DND-41 (cell line): ENCODE measurements at regions not wholly inside any gene's neighbourhood (a gene's known extent, or its start where the extent isn't known, plus 50 kb on each side); places are given as distances from the start of the nearest gene placed in this dataset.
"Not testable (repeated sequence)": the region's sequence is repeated elsewhere in the genome, so short reads cannot be mapped to it uniquely, and the experiment has no call there.

ENCODE experiments used
- ATAC-seq: fragments of 200-7000 bp; cut with Tn5 transposase; 3 replicates; pipeline ENCODE4 v1.9.1; 2021; ENCODE audit warnings: low read depth; ENCODE audit not compliant: insufficient read depth
- DNase-seq: peaks from one replicate; pipeline ENCODE4 v3.0.0-alpha.2; 2020
- H2AFZ ChIP-seq: 2 replicates; pipeline ENCODE4 v1.6.0; 2012; ENCODE audit warnings: low read depth, low read length
- H3K27ac ChIP-seq: 2 replicates; pipeline ENCODE4 v1.5.1; 2012; ENCODE audit warnings: low read length, inconsistent platforms
- H3K27me3 ChIP-seq: fragments of 200-600 bp; sonication (generic); 2 replicates; pipeline ENCODE4 v1.6.0; 2012; ENCODE audit warnings: low read length, mild to moderate bottlenecking, inconsistent platforms; ENCODE audit not compliant: insufficient read depth, poor library complexity
- H3K36me3 ChIP-seq: 2 replicates; pipeline ENCODE4 v1.5.1; 2012; ENCODE audit warnings: low read length, inconsistent platforms; ENCODE audit not compliant: insufficient read depth
- H3K4me1 ChIP-seq: 2 replicates; pipeline ENCODE4 v1.5.1; 2012; ENCODE audit warnings: mild to moderate bottlenecking, low read length; ENCODE audit not compliant: insufficient read depth
- H3K4me2 ChIP-seq: 2 replicates; pipeline ENCODE4 v1.6.0; 2012; ENCODE audit warnings: mild to moderate bottlenecking, moderate library complexity, low read length, inconsistent platforms; ENCODE audit not compliant: insufficient read depth
- H3K4me3 ChIP-seq, 2 experiments: fragments of 200-600 bp in 1 of 2; shearing (Covaris generic) in 1 of 2; 2 replicates each; pipeline ENCODE4 v1.5.1; 2012 to 2016; ENCODE audit warnings: inconsistent platforms in 2 of 2, low read length in 2 of 2, mild to moderate bottlenecking in 2 of 2, low read depth in 1 of 2, moderate library complexity in 1 of 2
- H3K79me2 ChIP-seq: 2 replicates; pipeline ENCODE4 v1.6.0; 2012; ENCODE audit warnings: low read length, inconsistent platforms; ENCODE audit not compliant: insufficient read depth
- H3K9ac ChIP-seq: 2 replicates; pipeline ENCODE4 v1.6.0; 2012; ENCODE audit warnings: low read depth, mild to moderate bottlenecking, inconsistent platforms, low read length, moderate library complexity
- H3K9me3 ChIP-seq: 2 replicates; pipeline ENCODE4 v1.5.1; 2012; ENCODE audit warnings: low read length, moderate library complexity, mild to moderate bottlenecking, inconsistent platforms; ENCODE audit not compliant: insufficient read depth, severe bottlenecking
- H4K20me1 ChIP-seq: 2 replicates; pipeline ENCODE4 v1.6.0; 2012; ENCODE audit warnings: low read length; ENCODE audit not compliant: insufficient read depth
- CTCF ChIP-seq: IDR thresholded peaks from 2 replicates; pipeline ENCODE4 v1.5.1; 2012; ENCODE audit warnings: borderline replicate concordance, low read length, moderate library complexity, mild to moderate bottlenecking; ENCODE audit not compliant: poor library complexity, severe bottlenecking; ENCODE audit errors: extremely low read depth
- EZH2 ChIP-seq: IDR thresholded peaks from 3 replicates; pipeline ENCODE4 v1.6.1; 2012; ENCODE audit warnings: borderline replicate concordance, low read depth, mild to moderate bottlenecking, moderate library complexity, low read length, inconsistent platforms; ENCODE audit not compliant: severe bottlenecking

- DNase-seq (no peak), ATAC-seq (no peak)
- Histone ChIP-seq H4K20me1 (no peaks in the 10 kb centered on the region), H2AFZ (no peak overlapping the region), H3K27ac (no peak overlapping the region), H3K9me3 (no peaks in the 10 kb centered on the region), H3K4me1 (no peaks in the 10 kb centered on the region), H3K27me3 (no peaks in the 10 kb centered on the region), H3K36me3 (no peaks in the 10 kb centered on the region), H3K79me2 (no peaks in the 10 kb centered on the region), H3K4me3 (no peak overlapping the region), H3K9ac (no peak overlapping the region), H3K4me2 (no peak overlapping the region)
- no peak for TF ChIP-seq CTCF
- no peak for TF ChIP-seq EZH2
Observed at GRCh38 chr2:122080871-122081270, 325.4 kb downstream of the TSN start.

- H3K27ac ChIP-seq, result no peak overlapping the region
- H3K4me2 ChIP-seq, result no peak overlapping the region
- ATAC-seq (no peak), DNase-seq (no peak)
- no peaks in the 10 kb centered on the region for H3K79me2 ChIP-seq
- H3K4me1 ChIP-seq, result no peaks in the 10 kb centered on the region
- TF ChIP-seq EZH2 (no peak), CTCF (no peak)
- no peak overlapping the region for H3K4me3 ChIP-seq
- no peaks in the 10 kb centered on the region for H3K9me3 ChIP-seq
- no peaks in the 10 kb centered on the region for H3K27me3 ChIP-seq
- H4K20me1 ChIP-seq, result no peaks in the 10 kb centered on the region
- no peaks in the 10 kb centered on the region for H3K36me3 ChIP-seq
- H3K9ac ChIP-seq, result no peak overlapping the region
- no peak overlapping the region for H2AFZ ChIP-seq
Observed at GRCh38 chr2:122081751-122082150, 326.3 kb downstream of the TSN start.

- Histone ChIP-seq H3K27me3 (no peaks in the 10 kb centered on the region), H3K36me3 (no peaks in the 10 kb centered on the region), H3K9ac (no peak overlapping the region), H4K20me1 (no peaks in the 10 kb centered on the region), H2AFZ (no peak overlapping the region), H3K9me3 (no peaks in the 10 kb centered on the region), H3K4me1 (no peaks in the 10 kb centered on the region), H3K79me2 (no peaks in the 10 kb centered on the region), H3K4me2 (no peak overlapping the region), H3K27ac (no peak overlapping the region), H3K4me3 (no peak overlapping the region)
- no peak for DNase-seq
- TF ChIP-seq EZH2 (no peak), CTCF (no peak)
- ATAC-seq, result no peak
Observed at GRCh38 chr2:122083256-122084048, 328.0 kb downstream of the TSN start.

GRCh38 chr2:122085672-122086071 is 330.2 kb downstream of the TSN start:
- H3K36me3 ChIP-seq, DNase-seq, H3K27ac ChIP-seq, H3K79me2 ChIP-seq, H3K9me3 ChIP-seq, H3K27me3 ChIP-seq, H3K9ac ChIP-seq, ATAC-seq, H3K4me3 ChIP-seq, H4K20me1 ChIP-seq, H2AFZ ChIP-seq, H3K4me1 ChIP-seq, H3K4me2 ChIP-seq: not testable (repeated sequence)
